ENCODE measurements at regions not wholly inside any gene's neighbourhood (a gene's known extent, or its start where the extent isn't known, plus 50 kb on each side); places are given as distances from the start of the nearest gene placed in this dataset.

DNA sequence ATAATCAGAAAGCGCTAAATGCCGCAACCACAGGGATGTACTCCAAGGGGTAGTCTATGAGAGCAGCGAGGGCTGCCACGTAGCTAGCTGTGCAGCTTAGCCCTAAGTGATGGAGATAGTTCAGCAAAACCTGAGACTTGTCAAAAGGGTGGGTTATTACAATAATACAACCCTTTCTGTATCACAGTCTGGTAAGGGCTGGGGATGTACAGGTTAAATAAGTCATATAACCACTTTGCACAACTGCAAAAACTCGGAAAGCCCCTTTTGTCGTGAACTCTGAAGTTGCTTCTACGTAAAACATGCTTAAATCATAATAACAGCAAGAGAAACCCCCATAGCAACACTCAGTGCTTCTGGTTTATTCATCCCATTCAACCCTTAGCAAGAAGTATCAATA lies 598.8 kb downstream of the SUCLG1 start:
- CTCF ChIA-PET (ENCODE audit: low intra/inter-chr PET ratio) = no interaction called here
- Histone ChIP-seq H3K27me3 (ENCODE audit: control insufficient read depth in 2 of 2, insufficient read depth in 2 of 2, low read length in 2 of 2) (no peaks in the 10 kb centered on the region), H3K4me1 (replicated peaks in 1 of 2; ENCODE audit: control insufficient read depth in 2 of 2, insufficient read depth in 2 of 2, low read length in 2 of 2) (no peaks in the 10 kb centered on the region), H2AFZ (ENCODE audit: low read depth, low read length) (no peak overlapping the region), H4K20me1 (replicated peaks; ENCODE audit: control insufficient read depth, insufficient read depth, low read length) (no peaks in the 10 kb centered on the region), H3K9me3 (replicated peaks; ENCODE audit: control insufficient read depth, insufficient read depth, low read depth, low read length) (no peaks in the 10 kb centered on the region), H3K4me2 (ENCODE audit: insufficient read depth, low read length) (no peak overlapping the region), H3K9me1 (ENCODE audit: control insufficient read depth, insufficient read depth, low read length) (no peaks in the 10 kb centered on the region), H3K4me3 (no peak overlapping the region), H3K79me2 (ENCODE audit: control insufficient read depth, insufficient read depth, low read length) (no peaks in the 10 kb centered on the region), H3K9ac (ENCODE audit: insufficient read depth in 1 of 2, low read depth in 2 of 2, low read length in 2 of 2) (no peak overlapping the region), H3K27ac (ENCODE audit: extremely low read depth, low read depth, low read length) (no peak overlapping the region), H3K36me3 (ENCODE audit: control insufficient read depth, insufficient read depth, low read length) (no peaks in the 10 kb centered on the region)
- 26% methylated on average over 7 of the region's 7 CpGs for WGBS (ENCODE audit: insufficient coverage, low coverage, missing lambda C conversion rate)
- DNase-seq (ENCODE audit: extremely low read depth in 1 of 4, low spot score in 3 of 4) (no peak), ATAC-seq (no peak), FAIRE-seq (no peak)
- intact Hi-C loops (cut with micrococcal nuclease) = no loop called here
- in situ Hi-C loops (cut with MboI) = loop anchor here (10.0 kb wide), 1 partner anchor 464 kb away; no protein-coding TSS in a partner anchor
- POLR2A ChIA-PET = no interaction called here
- BruUV-seq (replicated peaks) = no TSS peak
- TF ChIP-seq ZNF318 (IDR thresholded peaks at IDR 0.05; ENCODE audit: borderline replicate concordance in 1 of 2, low read depth in 1 of 2) (no peak), ETS2 (tag; IDR thresholded peaks at IDR 0.05; ENCODE audit: borderline replicate concordance, poor library complexity, severe bottlenecking) (no peak), PHB (CRISPR knock-in tag; IDR thresholded peaks at IDR 0.05) (no peak), CTBP1 (IDR thresholded peaks at IDR 0.05; ENCODE audit: borderline replicate concordance) (no peak), LEF1 (IDR thresholded peaks at IDR 0.05) (no peak), JUN (IDR thresholded peaks at IDR 0.05; ENCODE audit: borderline replicate concordance, low read depth, low read length) (no peak), JUN (CRISPR knock-in tag; IDR thresholded peaks at IDR 0.05; ENCODE audit: borderline replicate concordance) (no peak), NR2C1 (IDR thresholded peaks at IDR 0.05) (no peak), NR2C1 (tag; IDR thresholded peaks at IDR 0.05) (no peak), POLR2AphosphoS2 (IDR thresholded peaks at IDR 0.05; ENCODE audit: low read length) (no peak), PTBP1 (IDR thresholded peaks at IDR 0.05; ENCODE audit: low read depth, low read length) (no peak), MTA1 (IDR thresholded peaks at IDR 0.05; ENCODE audit: borderline replicate concordance) (no peak)
- TF ChIP-seq, protein P1, sequence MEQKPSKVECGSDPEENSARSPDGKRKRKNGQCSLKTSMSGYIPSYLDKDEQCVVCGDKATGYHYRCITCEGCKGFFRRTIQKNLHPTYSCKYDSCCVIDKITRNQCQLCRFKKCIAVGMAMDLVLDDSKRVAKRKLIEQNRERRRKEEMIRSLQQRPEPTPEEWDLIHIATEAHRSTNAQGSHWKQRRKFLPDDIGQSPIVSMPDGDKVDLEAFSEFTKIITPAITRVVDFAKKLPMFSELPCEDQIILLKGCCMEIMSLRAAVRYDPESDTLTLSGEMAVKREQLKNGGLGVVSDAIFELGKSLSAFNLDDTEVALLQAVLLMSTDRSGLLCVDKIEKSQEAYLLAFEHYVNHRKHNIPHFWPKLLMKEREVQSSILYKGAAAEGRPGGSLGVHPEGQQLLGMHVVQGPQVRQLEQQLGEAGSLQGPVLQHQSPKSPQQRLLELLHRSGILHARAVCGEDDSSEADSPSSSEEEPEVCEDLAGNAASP (IDR thresholded peaks at IDR 0.05) = no peak
